ENCODE measurements at regions not wholly inside any gene's neighbourhood (a gene's known extent, or its start where the extent isn't known, plus 50 kb on each side); places are given as distances from the start of the nearest gene placed in this dataset.

- TF ChIP-seq CTCF (IDR thresholded peaks at IDR 0.05) (no peak), POLR2A (IDR thresholded peaks at IDR 0.05) (no peak)
Observed at GRCh38 chr4:43238585-43238984, 346.1 kb downstream of the GRXCR1 start.

Measured in uterus (tissue), 2 donors.